Trophoblast cell (in vitro differentiated cells and primary cell): ENCODE measurements at regions not wholly inside any gene's neighbourhood (a gene's known extent, or its start where the extent isn't known, plus 50 kb on each side); places are given as distances from the start of the nearest gene placed in this dataset.

Experiments used
- DNase-seq, 2 donors: peaks; one replicate each; pipeline ENCODE4 v3.0.0-alpha.2; 2016
- H2AFZ ChIP-seq: 2 replicates; pipeline ENCODE4 v1.6.1; 2013; ENCODE audit warnings: low read length, moderate library complexity, mild to moderate bottlenecking; ENCODE audit not compliant: insufficient read depth, poor library complexity
- H2AK5ac ChIP-seq: 2 replicates; pipeline ENCODE4 v1.6.1; 2013; ENCODE audit warnings: mild to moderate bottlenecking, low read length
- H2BK120ac ChIP-seq: 2 replicates; pipeline ENCODE4 v1.6.1; 2013; ENCODE audit warnings: low read length, mild to moderate bottlenecking, moderate library complexity; ENCODE audit not compliant: insufficient read depth, poor library complexity
- H2BK12ac ChIP-seq: 2 replicates; pipeline ENCODE4 v1.6.1; 2013; ENCODE audit warnings: mild to moderate bottlenecking, low read length, moderate library complexity
- H2BK5ac ChIP-seq: 2 replicates; pipeline ENCODE4 v1.6.1; 2013; ENCODE audit warnings: low read length, low read depth, moderate library complexity, mild to moderate bottlenecking; ENCODE audit not compliant: poor library complexity
- H3K14ac ChIP-seq: 2 replicates; pipeline ENCODE4 v1.6.1; 2013; ENCODE audit warnings: mild to moderate bottlenecking, low read length
- H3K18ac ChIP-seq: 2 replicates; pipeline ENCODE4 v1.6.1; 2013; ENCODE audit warnings: mild to moderate bottlenecking, low read length
- H3K23ac ChIP-seq: 2 replicates; pipeline ENCODE4 v1.6.1; 2013; ENCODE audit warnings: low read length
- H3K27ac ChIP-seq: 2 replicates; pipeline ENCODE4 v1.5.1; 2013; ENCODE audit warnings: low read depth, mild to moderate bottlenecking, inconsistent platforms, low read length, moderate library complexity
- H3K27me3 ChIP-seq: 2 replicates; pipeline ENCODE4 v1.6.1; 2013; ENCODE audit warnings: inconsistent platforms, mild to moderate bottlenecking, low read length, moderate library complexity; ENCODE audit not compliant: insufficient read depth
- H3K36me3 ChIP-seq, 2 experiments: 1 replicate in 1 of 2; 2 replicates in 1 of 2; pipeline ENCODE4 v1.6.1; 2013; ENCODE audit warnings: low read length in 2 of 2, mild to moderate bottlenecking in 2 of 2, moderate library complexity in 1 of 2; ENCODE audit not compliant: insufficient read depth in 2 of 2, control insufficient read depth in 1 of 2
- H3K4ac ChIP-seq: 2 replicates; pipeline ENCODE4 v1.6.1; 2013; ENCODE audit warnings: low read depth, mild to moderate bottlenecking, low read length, moderate library complexity
- H3K4me1 ChIP-seq, 2 experiments: 1 replicate in 1 of 2; 2 replicates in 1 of 2; pipeline ENCODE4 v1.6.1; 2013; ENCODE audit warnings: low read length in 2 of 2, mild to moderate bottlenecking in 2 of 2, moderate library complexity in 1 of 2; ENCODE audit not compliant: insufficient read depth in 2 of 2, control insufficient read depth in 1 of 2
- H3K4me2 ChIP-seq: 2 replicates; pipeline ENCODE4 v1.6.1; 2013; ENCODE audit warnings: inconsistent platforms, mild to moderate bottlenecking, low read length, moderate library complexity
- H3K4me3 ChIP-seq: 2 replicates; pipeline ENCODE4 v1.5.1; 2013; ENCODE audit warnings: mild to moderate bottlenecking, low read depth, low read length, inconsistent platforms
- H3K79me1 ChIP-seq: one replicate; pipeline ENCODE4 v1.6.1; 2013; ENCODE audit warnings: low read length
- H3K79me2 ChIP-seq: 2 replicates; pipeline ENCODE4 v1.6.1; 2013; ENCODE audit warnings: low read length, mild to moderate bottlenecking; ENCODE audit not compliant: control insufficient read depth, insufficient read depth, poor library complexity
- H3K9ac ChIP-seq: 2 replicates; pipeline ENCODE4 v1.6.1; 2013; ENCODE audit warnings: mild to moderate bottlenecking, low read length
- H3K9me3 ChIP-seq: 2 replicates; pipeline ENCODE4 v1.6.1; 2013; ENCODE audit warnings: low read depth, mild to moderate bottlenecking, control low read depth, inconsistent platforms, low read length; ENCODE audit not compliant: insufficient read depth
- H4K12ac ChIP-seq: 2 replicates; pipeline ENCODE4 v1.6.1; 2013; ENCODE audit warnings: low read depth, mild to moderate bottlenecking, low read length, moderate library complexity
- H4K8ac ChIP-seq: 2 replicates; pipeline ENCODE4 v1.6.1; 2013; ENCODE audit warnings: low read depth, mild to moderate bottlenecking, low read length, moderate library complexity
- H4K91ac ChIP-seq: one replicate; pipeline ENCODE4 v1.6.1; 2013; ENCODE audit warnings: low read depth, mild to moderate bottlenecking, low read length, moderate library complexity
- WGBS: extraction: QIAGEN DNeasy Blood & Tissue Kit; methylation state at CpG from one replicate; pipeline ENCODE4 v1.1.7; 2013; ENCODE audit warnings: missing lambda C conversion rate; ENCODE audit not compliant: insufficient read length, insufficient coverage; ENCODE audit errors: extremely low coverage; 5-methylcytosine and 5-hydroxymethylcytosine counted together

- Histone ChIP-seq H3K23ac (no peak overlapping the region), H2BK5ac (no peak overlapping the region), H3K79me1 (no peaks in the 10 kb centered on the region), H3K9me3 (peaks cover 1% of the 10 kb centered on the region), H3K18ac (no peak overlapping the region), H4K8ac (no peak overlapping the region), H2BK120ac (no peak overlapping the region), H3K4me2 (no peak overlapping the region), H3K27ac (no peak overlapping the region), H2AK5ac (no peak overlapping the region), H3K14ac (no peak overlapping the region), H3K9ac (no peak overlapping the region), H4K12ac (no peak overlapping the region), H3K36me3 (no peaks in the 10 kb centered on the region), H3K79me2 (no peaks in the 10 kb centered on the region), H3K4me1 (peaks cover 5 to 7% of the 10 kb centered on the region in 2 experiments), H3K4ac (no peak overlapping the region), H3K27me3 (no peaks in the 10 kb centered on the region), H3K4me3 (no peak overlapping the region), H2BK12ac (no peak overlapping the region), H4K91ac (no peak overlapping the region), H2AFZ (no peak overlapping the region)
- DNase-seq, result no peak
- no CpG with 5 or more reads among the region's 5 CpGs for WGBS
These were observed 530.8 kb upstream of the DPP6 start for GRCh38 chr7:153521370-153521769.

- peaks cover 3% of the 10 kb centered on the region for H3K9me3 ChIP-seq
- H3K4me1 ChIP-seq, result peaks cover 5 to 7% of the 10 kb centered on the region in 2 experiments
- H2BK5ac ChIP-seq, result no peak overlapping the region
- H3K4me3 ChIP-seq, result no peak overlapping the region
- no peaks in the 10 kb centered on the region for H3K79me2 ChIP-seq
- WGBS, result no CpG with 5 or more reads among the region's 5 CpGs
- H2AK5ac ChIP-seq, result no peak overlapping the region
- H3K9ac ChIP-seq, result no peak overlapping the region
- H3K27ac ChIP-seq, result no peak overlapping the region
- no peak overlapping the region for H2AFZ ChIP-seq
- no peak overlapping the region for H4K91ac ChIP-seq
- no peak overlapping the region for H2BK12ac ChIP-seq
- H4K12ac ChIP-seq, result no peak overlapping the region
- no peak overlapping the region for H3K18ac ChIP-seq
- no peak overlapping the region for H4K8ac ChIP-seq
- H3K27me3 ChIP-seq, result no peaks in the 10 kb centered on the region
- no peak overlapping the region for H3K4me2 ChIP-seq
- no peak overlapping the region for H3K4ac ChIP-seq
- no peaks in the 10 kb centered on the region for H3K36me3 ChIP-seq
- H2BK120ac ChIP-seq, result no peak overlapping the region
- no peak overlapping the region for H3K23ac ChIP-seq
- no peaks in the 10 kb centered on the region for H3K79me1 ChIP-seq
- no peak overlapping the region for H3K14ac ChIP-seq
- DNase-seq, result no peak
These were observed 529.9 kb upstream of the DPP6 start for GRCh38 chr7:153522261-153522660.

GRCh38 chr7:153523320-153524015 lies 528.7 kb upstream of the DPP6 start:
- H3K27ac ChIP-seq, result no peak overlapping the region
- H3K4me1 ChIP-seq, result peaks cover 5 to 7% of the 10 kb centered on the region in 2 experiments
- H3K9ac ChIP-seq, result no peak overlapping the region
- no peak overlapping the region for H2BK5ac ChIP-seq
- no peak overlapping the region for H2AFZ ChIP-seq
- no peak overlapping the region for H3K18ac ChIP-seq
- DNase-seq, result no peak
- no peak overlapping the region for H4K91ac ChIP-seq
- no peak overlapping the region for H3K14ac ChIP-seq
- no peak overlapping the region for H3K4me2 ChIP-seq
- H3K4ac ChIP-seq, result no peak overlapping the region
- no peak overlapping the region for H4K8ac ChIP-seq
- no peak overlapping the region for H3K23ac ChIP-seq
- H3K36me3 ChIP-seq, result no peaks in the 10 kb centered on the region
- H3K4me3 ChIP-seq, result no peak overlapping the region
- WGBS, result no CpG with 5 or more reads among the region's 16 CpGs
- no peaks in the 10 kb centered on the region for H3K79me1 ChIP-seq
- peaks cover 3% of the 10 kb centered on the region for H3K9me3 ChIP-seq
- H3K27me3 ChIP-seq, result no peaks in the 10 kb centered on the region
- H2AK5ac ChIP-seq, result no peak overlapping the region
- H3K79me2 ChIP-seq, result no peaks in the 10 kb centered on the region
- no peak overlapping the region for H4K12ac ChIP-seq
- no peak overlapping the region for H2BK12ac ChIP-seq
- no peak overlapping the region for H2BK120ac ChIP-seq

GRCh38 chr7:153524070-153524601 lies 528.1 kb upstream of the DPP6 start:
- Histone ChIP-seq H2AK5ac (no peak overlapping the region), H3K9ac (no peak overlapping the region), H2AFZ (no peak overlapping the region), H2BK12ac (no peak overlapping the region), H4K91ac (no peak overlapping the region), H3K14ac (no peak overlapping the region), H4K8ac (no peak overlapping the region), H2BK120ac (no peak overlapping the region), H3K4me1 (peaks cover 5 to 7% of the 10 kb centered on the region in 2 experiments), H3K27me3 (no peaks in the 10 kb centered on the region), H3K4me3 (no peak overlapping the region), H4K12ac (no peak overlapping the region), H3K79me1 (no peaks in the 10 kb centered on the region), H3K27ac (no peak overlapping the region), H2BK5ac (no peak overlapping the region), H3K4ac (no peak overlapping the region), H3K36me3 (no peaks in the 10 kb centered on the region), H3K79me2 (no peaks in the 10 kb centered on the region), H3K18ac (no peak overlapping the region), H3K4me2 (peak overlapping the region; percentile 1), H3K23ac (no peak overlapping the region), H3K9me3 (peaks cover 3% of the 10 kb centered on the region)
- no CpG with 5 or more reads among the region's 9 CpGs for WGBS
- DNase-seq, result no peak
